ENCODE measurements at regions not wholly inside any gene's neighbourhood (a gene's known extent, or its start where the extent isn't known, plus 50 kb on each side); places are given as distances from the start of the nearest gene placed in this dataset.

DNA sequence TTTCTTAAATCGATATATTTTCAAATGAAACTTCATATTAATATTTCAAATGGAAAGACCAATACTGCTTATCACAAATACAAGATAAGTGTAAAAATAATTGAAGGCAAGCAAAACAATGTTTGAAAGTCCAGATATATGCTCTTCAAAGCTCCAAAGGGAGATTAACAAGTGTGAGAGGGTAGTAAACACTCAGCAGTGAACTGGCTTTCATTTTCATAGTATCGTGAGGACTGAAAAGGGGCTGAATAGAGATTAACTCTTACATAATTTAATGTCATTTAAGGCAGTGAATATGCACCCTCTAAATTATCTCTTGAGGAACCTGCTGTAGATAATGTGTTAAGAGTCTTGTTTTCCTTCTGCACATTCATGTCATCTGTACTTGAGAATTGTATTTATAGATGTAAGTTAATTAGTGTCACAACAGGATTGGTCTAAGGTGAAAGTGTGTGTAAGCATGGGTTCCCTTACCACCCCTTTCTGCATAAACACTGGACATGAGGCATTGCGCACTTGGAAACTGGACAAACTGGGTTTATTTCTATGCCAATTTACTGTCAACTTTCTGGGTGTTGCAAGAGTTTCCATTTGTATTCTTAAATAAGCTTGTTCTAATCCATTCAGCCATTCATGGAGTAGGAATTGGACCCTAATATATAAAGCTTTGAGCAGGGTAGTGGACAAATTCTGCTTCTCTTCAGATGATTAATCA is 76.7 kb upstream of the SESTD1 start:
- FAIRE-seq (no peak), DNase-seq (no peak)
- no peaks in the 10 kb centered on the region for H3K27me3 ChIP-seq (ENCODE audit: control insufficient read depth, insufficient read depth, low read length)
- no peaks in the 10 kb centered on the region for H3K36me3 ChIP-seq (ENCODE audit: control insufficient read depth in 2 of 3, insufficient read depth in 3 of 3, low read length in 3 of 3)
- H3K9me3 ChIP-seq (ENCODE audit: control insufficient read depth in 2 of 3, insufficient read depth in 1 of 3, low read length in 3 of 3): no peaks in the 10 kb centered on the region
- peaks cover 0 to 3% (median 0%) of the 10 kb centered on the region in 3 donors for H3K4me1 ChIP-seq (ENCODE audit: control insufficient read depth in 2 of 3, insufficient read depth in 2 of 3, low read depth in 1 of 3, low read length in 3 of 3)
- TF ChIP-seq, protein P1, sequence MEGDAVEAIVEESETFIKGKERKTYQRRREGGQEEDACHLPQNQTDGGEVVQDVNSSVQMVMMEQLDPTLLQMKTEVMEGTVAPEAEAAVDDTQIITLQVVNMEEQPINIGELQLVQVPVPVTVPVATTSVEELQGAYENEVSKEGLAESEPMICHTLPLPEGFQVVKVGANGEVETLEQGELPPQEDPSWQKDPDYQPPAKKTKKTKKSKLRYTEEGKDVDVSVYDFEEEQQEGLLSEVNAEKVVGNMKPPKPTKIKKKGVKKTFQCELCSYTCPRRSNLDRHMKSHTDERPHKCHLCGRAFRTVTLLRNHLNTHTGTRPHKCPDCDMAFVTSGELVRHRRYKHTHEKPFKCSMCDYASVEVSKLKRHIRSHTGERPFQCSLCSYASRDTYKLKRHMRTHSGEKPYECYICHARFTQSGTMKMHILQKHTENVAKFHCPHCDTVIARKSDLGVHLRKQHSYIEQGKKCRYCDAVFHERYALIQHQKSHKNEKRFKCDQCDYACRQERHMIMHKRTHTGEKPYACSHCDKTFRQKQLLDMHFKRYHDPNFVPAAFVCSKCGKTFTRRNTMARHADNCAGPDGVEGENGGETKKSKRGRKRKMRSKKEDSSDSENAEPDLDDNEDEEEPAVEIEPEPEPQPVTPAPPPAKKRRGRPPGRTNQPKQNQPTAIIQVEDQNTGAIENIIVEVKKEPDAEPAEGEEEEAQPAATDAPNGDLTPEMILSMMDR (IDR thresholded peaks at IDR 0.05; ENCODE audit: borderline replicate concordance, extremely low read depth, insufficient read depth): no peak
- H3K27ac ChIP-seq (ENCODE audit: low read depth in 2 of 2, low read length in 2 of 2): no peak overlapping the region
- intact Hi-C loops (cut with DNase I): no loop called here
- no peak overlapping the region for H3K4me3 ChIP-seq (ENCODE audit: low read length in 3 of 3)
- H3K9ac ChIP-seq (ENCODE audit: low read length in 3 of 3): no peak overlapping the region

DNA sequence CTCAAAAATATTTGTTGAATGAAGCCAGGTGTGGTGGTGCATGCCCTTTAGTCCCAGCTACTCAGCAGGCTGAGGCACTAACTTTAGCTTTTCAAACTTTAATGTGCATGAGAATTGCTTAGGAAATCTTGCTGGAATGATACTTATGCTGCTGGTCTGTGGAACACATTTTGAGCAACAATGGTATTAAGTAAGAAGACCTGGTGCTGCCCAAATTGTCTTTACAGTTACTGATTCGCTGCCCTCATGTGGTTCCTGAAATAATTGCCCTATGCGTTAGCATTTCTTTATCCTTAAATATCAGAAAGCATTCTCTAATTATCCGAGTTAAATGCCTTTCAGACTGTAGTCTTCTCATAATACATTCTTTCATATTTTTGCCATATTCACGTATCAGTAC is 76.0 kb upstream of the SESTD1 start:
- H3K9me3 ChIP-seq (ENCODE audit: control insufficient read depth in 2 of 3, insufficient read depth in 1 of 3, low read length in 3 of 3): no peaks in the 10 kb centered on the region
- peaks cover 0 to 3% (median 0%) of the 10 kb centered on the region in 3 donors for H3K4me1 ChIP-seq (ENCODE audit: control insufficient read depth in 2 of 3, insufficient read depth in 2 of 3, low read depth in 1 of 3, low read length in 3 of 3)
- H3K27ac ChIP-seq (ENCODE audit: low read depth in 2 of 2, low read length in 2 of 2): no peak overlapping the region
- DNase-seq (peak in 2 of 5 donors; percentile 10 to 11), FAIRE-seq (no peak)
- H3K27me3 ChIP-seq (ENCODE audit: control insufficient read depth, insufficient read depth, low read length): no peaks in the 10 kb centered on the region
- no peaks in the 10 kb centered on the region for H3K36me3 ChIP-seq (ENCODE audit: control insufficient read depth in 2 of 3, insufficient read depth in 3 of 3, low read length in 3 of 3)
- H3K4me3 ChIP-seq (ENCODE audit: low read length in 3 of 3): no peak overlapping the region
- intact Hi-C loops (cut with DNase I): no loop called here
- TF ChIP-seq, protein P1 (IDR thresholded peaks at IDR 0.05; ENCODE audit: borderline replicate concordance, extremely low read depth, insufficient read depth): no peak
- no peak overlapping the region for H3K9ac ChIP-seq (ENCODE audit: low read length in 3 of 3)

DNA sequence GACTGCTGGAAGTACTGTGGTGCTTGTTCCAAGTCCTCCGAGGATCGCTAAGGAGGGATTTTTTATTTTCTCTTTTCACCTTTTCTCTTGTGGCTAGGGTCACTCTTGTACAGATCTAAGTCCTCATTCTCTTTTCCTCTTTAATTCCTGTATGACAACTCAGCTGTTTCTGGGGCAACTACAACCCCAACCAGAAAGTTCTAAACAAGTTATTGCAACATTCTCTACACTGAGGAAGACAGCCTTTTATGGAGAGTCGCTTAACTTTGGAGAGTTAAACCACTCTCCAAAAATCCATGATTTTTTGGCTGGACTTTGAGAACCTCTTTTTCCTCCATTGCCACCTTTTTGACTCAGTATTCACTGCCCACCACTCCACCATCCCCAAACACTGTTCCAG is 74.0 kb upstream of the SESTD1 start:
- intact Hi-C loops (cut with DNase I): no loop called here
- no peaks in the 10 kb centered on the region for H3K4me1 ChIP-seq (ENCODE audit: control insufficient read depth in 2 of 3, insufficient read depth in 2 of 3, low read depth in 1 of 3, low read length in 3 of 3)
- TF ChIP-seq, protein P1 (IDR thresholded peaks at IDR 0.05; ENCODE audit: borderline replicate concordance, extremely low read depth, insufficient read depth): no peak
- DNase-seq (no peak), FAIRE-seq (no peak)
- H3K27ac ChIP-seq (ENCODE audit: low read depth in 2 of 2, low read length in 2 of 2): no peak overlapping the region
- no peak overlapping the region for H3K9ac ChIP-seq (ENCODE audit: low read length in 3 of 3)
- H3K4me3 ChIP-seq (ENCODE audit: low read length in 3 of 3): no peak overlapping the region
- H3K36me3 ChIP-seq (ENCODE audit: control insufficient read depth in 2 of 3, insufficient read depth in 3 of 3, low read length in 3 of 3): no peaks in the 10 kb centered on the region
- H3K27me3 ChIP-seq (ENCODE audit: control insufficient read depth, insufficient read depth, low read length): no peaks in the 10 kb centered on the region
- no peaks in the 10 kb centered on the region for H3K9me3 ChIP-seq (ENCODE audit: control insufficient read depth in 2 of 3, insufficient read depth in 1 of 3, low read length in 3 of 3)
